Retinal pigment epithelial cell (primary cell): ENCODE measurements at regions not wholly inside any gene's neighbourhood (a gene's known extent, or its start where the extent isn't known, plus 50 kb on each side); places are given as distances from the start of the nearest gene placed in this dataset.

Experiments used
- DNase-seq: peaks from one replicate; pipeline ENCODE4 v3.0.0-alpha.2; 2010; ENCODE audit warnings: low read depth
- H3K4me3 ChIP-seq: 2 replicates; pipeline ENCODE4 v1.5.1; 2011; ENCODE audit warnings: mild to moderate bottlenecking, low read length, control low read depth, moderate library complexity
- CTCF ChIP-seq: conservative IDR thresholded peaks from 2 replicates; pipeline ENCODE4 v1.5.1; 2011; ENCODE audit warnings: low read depth, low read length, control low read depth, inconsistent platforms

GRCh38 chr17:56661906-56662305, 68.4 kb downstream of the NOG start:
- H3K4me3 ChIP-seq, result no peak overlapping the region
- no peak for TF ChIP-seq CTCF
- DNase-seq, result no peak

GRCh38 chr17:56665864-56666263, 72.4 kb downstream of the NOG start:
- DNase-seq, result no peak
- no peak overlapping the region for H3K4me3 ChIP-seq
- TF ChIP-seq CTCF, result no peak

- H3K4me3 ChIP-seq, result no peak overlapping the region
- no peak for TF ChIP-seq CTCF
- no peak for DNase-seq
Measured at GRCh38 chr17:56667925-56668458, 74.5 kb downstream of the NOG start.

- no peak for TF ChIP-seq CTCF
Measured at GRCh38 chr17:56672195-56672594, 78.7 kb downstream of the NOG start.

GRCh38 chr17:56674401-56674925, 81.0 kb downstream of the NOG start:
- no peak for TF ChIP-seq CTCF
- DNase-seq, result no peak
- H3K4me3 ChIP-seq, result no peak overlapping the region

More at GRCh38 chr17:56672195-56672594, 78.7 kb downstream of the NOG start:
- DNase-seq, result no peak
- H3K4me3 ChIP-seq, result no peak overlapping the region

GRCh38 chr17:56675876-56676660, 82.6 kb downstream of the NOG start:
- TF ChIP-seq CTCF, result no peak
- no peak overlapping the region for H3K4me3 ChIP-seq
- DNase-seq, result no peak

- DNase-seq, result no peak
- TF ChIP-seq CTCF, result peak; percentile 21
- no peak overlapping the region for H3K4me3 ChIP-seq
Measured at GRCh38 chr17:56676810-56677209, 83.3 kb downstream of the NOG start.
